H1 (cell line): ENCODE measurements at regions not wholly inside any gene's neighbourhood (a gene's known extent, or its start where the extent isn't known, plus 50 kb on each side); places are given as distances from the start of the nearest gene placed in this dataset.
"Not testable (repeated sequence)": the region's sequence is repeated elsewhere in the genome, so short reads cannot be mapped to it uniquely, and the experiment has no call there.

Experiments
- CTCF ChIA-PET: fragments of 300-600 bp; sonication (Branson Sonifier 250); formaldehyde crosslinking; loops from one replicate; lab custom pipeline; 2021; ENCODE audit not compliant: partially characterized antibody; lab: Charles Lee
- POLR2A ChIA-PET: fragments of 300-600 bp; sonication (Branson Sonifier 250); formaldehyde crosslinking; loops from one replicate; lab custom pipeline; 2021; ENCODE audit warnings: inconsistent platforms; ENCODE audit not compliant: partially characterized antibody; lab: Charles Lee
- DNase-seq, 2 experiments: peaks; one replicate each; pipeline versions ENCODE4 v3.0.0 to v3.0.0-alpha.2; 2010 to 2022; ENCODE audit warnings: low spot score in 2 of 2, low read depth in 1 of 2, mixed read lengths in 1 of 2
- FAIRE-seq: peaks from 2 replicates; lab custom pipeline; 2011; peaks lifted over from hg19 to GRCh38; lab: Jason Lieb, UNC
- H2AFZ ChIP-seq: 2 replicates; pipeline ENCODE4 v1.8.1; 2012; ENCODE audit warnings: low read length, inconsistent platforms
- H2AK5ac ChIP-seq: 2 replicates; pipeline ENCODE4 v1.6.1; 2013; ENCODE audit warnings: low read depth, low read length
- H2BK120ac ChIP-seq: replicated peaks from 2 replicates; pipeline ENCODE3; 2013; ENCODE audit warnings: low read depth, low read length, inconsistent platforms
- H2BK12ac ChIP-seq: 2 replicates; pipeline ENCODE4 v1.6.1; 2013; ENCODE audit warnings: low read depth, low read length
- H2BK15ac ChIP-seq: 2 replicates; pipeline ENCODE4 v1.6.1; 2013; ENCODE audit warnings: low read length
- H2BK20ac ChIP-seq: 2 replicates; pipeline ENCODE4 v1.6.1; 2013; ENCODE audit warnings: low read length
- H2BK5ac ChIP-seq: 2 replicates; pipeline ENCODE4 v1.6.1; 2013; ENCODE audit warnings: low read depth, low read length
- H3K14ac ChIP-seq: 2 replicates; pipeline ENCODE4 v1.6.1; 2013; ENCODE audit warnings: inconsistent platforms; ENCODE audit not compliant: insufficient read length
- H3K18ac ChIP-seq: 2 replicates; pipeline ENCODE4 v1.6.1; 2013; ENCODE audit warnings: low read length; ENCODE audit errors: extremely low read depth
- H3K23ac ChIP-seq: 2 replicates; pipeline ENCODE4 v1.6.1; 2013; ENCODE audit warnings: inconsistent platforms; ENCODE audit not compliant: insufficient read length
- H3K23me2 ChIP-seq: 2 replicates; pipeline ENCODE4 v1.6.1; 2013; ENCODE audit warnings: low read depth, low read length
- H3K27ac ChIP-seq: 2 replicates; pipeline ENCODE4 v1.6.1; 2011; ENCODE audit warnings: low read depth, low read length, inconsistent platforms
- H3K27me3 ChIP-seq, 4 experiments: replicated peaks in 1 of 4; 1 replicate in 1 of 4; 2 replicates in 3 of 4; pipeline versions ENCODE4 v1.6.1 to v1.8.1; 2011 to 2013; ENCODE audit warnings: low read length in 3 of 4, mild to moderate bottlenecking in 3 of 4, inconsistent platforms in 2 of 4, mixed read lengths in 2 of 4, moderate library complexity in 1 of 4; ENCODE audit not compliant: control insufficient read depth in 3 of 4, insufficient read depth in 3 of 4; ENCODE audit errors: extremely low read depth in 1 of 4
- H3K36me3 ChIP-seq, 4 experiments: 2 replicates each; pipeline versions ENCODE4 v1.6.1 to v1.8.1; 2011 to 2013; ENCODE audit warnings: mild to moderate bottlenecking in 4 of 4, low read length in 3 of 4, moderate library complexity in 2 of 4, control low read depth in 1 of 4, inconsistent platforms in 1 of 4; ENCODE audit not compliant: insufficient read depth in 4 of 4, control insufficient read depth in 2 of 4
- H3K4ac ChIP-seq: replicated peaks from 2 replicates; pipeline ENCODE3; 2013; ENCODE audit warnings: low read length, low read depth, mixed read lengths, inconsistent platforms; ENCODE audit not compliant: insufficient read length
- H3K4me1 ChIP-seq, 4 experiments: replicated peaks in 1 of 4; 1 replicate in 1 of 4; 2 replicates in 3 of 4; pipeline versions ENCODE4 v1.6.1 to v1.8.1; 2011 to 2013; ENCODE audit warnings: low read length in 3 of 4, inconsistent platforms in 2 of 4, mixed read lengths in 1 of 4; ENCODE audit not compliant: insufficient read depth in 4 of 4, control insufficient read depth in 3 of 4
- H3K4me2 ChIP-seq, 2 experiments: 2 replicates each; pipeline versions ENCODE4 v1.6.1 to v1.8.1; 2011 to 2013; ENCODE audit warnings: low read depth in 2 of 2, low read length in 2 of 2, control low read depth in 1 of 2, inconsistent platforms in 1 of 2, mild to moderate bottlenecking in 1 of 2; ENCODE audit not compliant: insufficient read depth in 1 of 2
- H3K4me3 ChIP-seq, 4 experiments: fragments of 200-600, 300-600 bp in 1 of 4; sonication (generic), shearing (Covaris generic), sonication (Bioruptor Twin) in 1 of 4; 2 replicates each; pipeline versions ENCODE4 v1.5.1 to v1.8.1; 2011 to 2016; ENCODE audit warnings: low read length in 4 of 4, low read depth in 3 of 4, control low read depth in 2 of 4, inconsistent platforms in 2 of 4, mild to moderate bottlenecking in 2 of 4, mixed read lengths in 1 of 4, moderate library complexity in 1 of 4; ENCODE audit not compliant: insufficient read depth in 2 of 4; ENCODE audit errors: extremely low read depth in 1 of 4
- H3K56ac ChIP-seq: replicated peaks from 2 replicates; pipeline ENCODE3; 2013; ENCODE audit warnings: low read depth, mild to moderate bottlenecking, mixed read lengths, low read length, inconsistent platforms; ENCODE audit not compliant: insufficient read length
- H3K79me1 ChIP-seq: 2 replicates; pipeline ENCODE4 v1.6.1; 2013; ENCODE audit warnings: low read depth, low read length, control low read depth
- H3K79me2 ChIP-seq, 2 experiments: 2 replicates each; pipeline versions ENCODE4 v1.6.1 to v1.8.1; 2012 to 2013; ENCODE audit warnings: low read length in 2 of 2, mild to moderate bottlenecking in 2 of 2, inconsistent platforms in 1 of 2; ENCODE audit not compliant: insufficient read depth in 2 of 2, control insufficient read depth in 1 of 2
- H3K9ac ChIP-seq, 4 experiments: replicated peaks in 1 of 4; 1 replicate in 1 of 4; 2 replicates in 3 of 4; pipeline versions ENCODE4 v1.6.1 to v1.8.1; 2011 to 2013; ENCODE audit warnings: low read depth in 3 of 4, low read length in 3 of 4, control low read depth in 2 of 4, mild to moderate bottlenecking in 2 of 4, moderate library complexity in 2 of 4, inconsistent platforms in 1 of 4; ENCODE audit errors: extremely low read depth in 1 of 4
- H3K9me3 ChIP-seq, 2 experiments: 2 replicates each; pipeline versions ENCODE4 v1.6.1 to v1.8.1; 2012 to 2013; ENCODE audit warnings: mild to moderate bottlenecking in 2 of 2, moderate library complexity in 2 of 2, control low read depth in 1 of 2, inconsistent platforms in 1 of 2, low read depth in 1 of 2, low read length in 1 of 2, mixed read lengths in 1 of 2; ENCODE audit not compliant: insufficient read depth in 2 of 2
- H4K20me1 ChIP-seq, 2 experiments: replicated peaks in 1 of 2; 2 replicates each; pipeline versions ENCODE3 to v1.8.1; 2011 to 2013; ENCODE audit warnings: inconsistent platforms in 2 of 2, low read length in 2 of 2, mild to moderate bottlenecking in 1 of 2; ENCODE audit not compliant: insufficient read depth in 2 of 2, control insufficient read depth in 1 of 2
- H4K5ac ChIP-seq: 2 replicates; pipeline ENCODE4 v1.6.1; 2013; ENCODE audit warnings: low read length, low read depth, mixed read lengths, inconsistent platforms; ENCODE audit not compliant: insufficient read length
- H4K8ac ChIP-seq: 2 replicates; pipeline ENCODE4 v1.8.0; 2013; ENCODE audit warnings: mild to moderate bottlenecking, moderate library complexity, low read length, inconsistent platforms; ENCODE audit not compliant: insufficient read depth; ENCODE audit errors: extremely low read depth
- H4K91ac ChIP-seq: replicated peaks from 2 replicates; pipeline ENCODE3; 2013; ENCODE audit warnings: low read length, mixed read lengths, inconsistent platforms; ENCODE audit not compliant: insufficient read length
- MAX ChIP-seq: IDR thresholded peaks from 2 replicates; pipeline ENCODE4 v1.6.1; 2012; ENCODE audit warnings: inconsistent platforms
- SAP30 ChIP-seq: fragments of 300-600 bp; sonication (generic); IDR thresholded peaks from 2 replicates; pipeline ENCODE4 v1.7.1; 2012; ENCODE audit warnings: low read length, moderate library complexity, mild to moderate bottlenecking, inconsistent platforms; ENCODE audit not compliant: insufficient read depth, insufficient replicate concordance
- USF2 ChIP-seq: IDR thresholded peaks from 2 replicates; pipeline ENCODE4 v1.6.1; 2011; ENCODE audit warnings: low read length, improper control_type of control experiment
- WGBS, 2 experiments: shearing (Covaris generic) in 1 of 2; methylation state at CpG; one replicate each; pipeline versions ENCODE4 v1.1.6 to v1.1.7; 2013 to 2015; ENCODE audit warnings: low lambda C conversion rate in 2 of 2, mixed read lengths in 2 of 2, inconsistent platforms in 1 of 2, low coverage in 1 of 2, missing lambda C conversion rate in 1 of 2; ENCODE audit not compliant: insufficient replicate concordance in 2 of 2, insufficient coverage in 1 of 2, insufficient read length in 1 of 2; ENCODE audit errors: extremely low coverage in 1 of 2, missing lambda C conversion rate in 1 of 2; 5-methylcytosine and 5-hydroxymethylcytosine counted together

- TF ChIP-seq SAP30 (no peak), USF2 (no peak), MAX (no peak)
Measured at GRCh38 chr1:199495432-199495831, 532.1 kb upstream of the NR5A2 start (continued).

GRCh38 chr1:199498802-199499201, 528.7 kb upstream of the NR5A2 start:
- H2AFZ ChIP-seq, H3K79me1 ChIP-seq, H3K27me3 ChIP-seq, H4K8ac ChIP-seq, H3K14ac ChIP-seq, H4K91ac ChIP-seq, H2BK120ac ChIP-seq, H3K4me2 ChIP-seq, H3K4me1 ChIP-seq, H4K5ac ChIP-seq, FAIRE-seq, H2BK15ac ChIP-seq, H3K36me3 ChIP-seq, H4K20me1 ChIP-seq, H3K4me3 ChIP-seq, H2AK5ac ChIP-seq, H3K18ac ChIP-seq, H3K9ac ChIP-seq, DNase-seq, H2BK20ac ChIP-seq, H2BK5ac ChIP-seq, POLR2A ChIA-PET, CTCF ChIA-PET, H3K56ac ChIP-seq, H2BK12ac ChIP-seq, H3K4ac ChIP-seq, H3K79me2 ChIP-seq, H3K23ac ChIP-seq, H3K23me2 ChIP-seq, H3K27ac ChIP-seq, H3K9me3 ChIP-seq: not testable (repeated sequence)
- WGBS, 2 experiments, result 100% methylated on average over 1 of the region's 1 CpG; no CpG with 5 or more reads in 1 of the 2 experiments
